Stomach (tissue), 8 donors: ENCODE measurements at regions not wholly inside any gene's neighbourhood (a gene's known extent, or its start where the extent isn't known, plus 50 kb on each side); places are given as distances from the start of the nearest gene placed in this dataset.

Experiments used
- DNase-seq, 2 donors: peaks; one replicate each; pipeline versions ENCODE4 v3.0.0 to v3.0.0-alpha.2; 2013 to 2019
- H3K27ac ChIP-seq, 5 donors: fragments of 200-600 bp in 4 of 5; sonication (generic) in 4 of 5; one replicate each; pipeline ENCODE4 v1.5.1; 2013 to 2019; ENCODE audit warnings: mild to moderate bottlenecking in 1 of 5, moderate library complexity in 1 of 5
- H3K27me3 ChIP-seq, 3 donors: fragments of 200-600 bp; sonication (generic); one replicate each; pipeline ENCODE4 v1.5.1; 2017 to 2019; ENCODE audit warnings: mixed run types in 1 of 3
- H3K36me3 ChIP-seq, 4 donors: fragments of 200-600 bp; sonication (generic); 1 replicate in 3 of 4; 2 replicates in 1 of 4; pipeline ENCODE4 v1.5.1; 2016 to 2019
- H3K4me1 ChIP-seq, 4 donors: fragments of 200-600 bp; sonication (generic); one replicate each; pipeline ENCODE4 v1.5.1; 2016 to 2019
- H3K4me3 ChIP-seq, 4 donors: fragments of 200-600 bp; sonication (generic) in 3 of 4; one replicate each; pipeline ENCODE4 v1.5.1; 2016 to 2019; ENCODE audit warnings: mild to moderate bottlenecking in 1 of 4
- H3K9me3 ChIP-seq, 4 donors: fragments of 200-600 bp; sonication (generic); one replicate each; pipeline ENCODE4 v1.5.1; 2016 to 2019
- CTCF ChIP-seq, 7 experiments: fragments of 450-650 bp in 4 of 7; fragments of 200-600 bp in 3 of 7; sonication (generic) in 3 of 7; IDR thresholded peaks; one replicate each; pipeline ENCODE4 v1.5.1; 2016 to 2019; ENCODE audit warnings: antibody characterized with exemption in 7 of 7, control low read depth in 2 of 7, mild to moderate bottlenecking in 1 of 7
- EP300 ChIP-seq: sonication (generic); formaldehyde crosslinking; IDR thresholded peaks from one replicate; pipeline ENCODE4 v1.6.1; 2017; ENCODE audit warnings: antibody characterized with exemption
- POLR2A ChIP-seq, 4 donors: fragments of 450-650 bp; IDR thresholded peaks; one replicate each; pipeline ENCODE4 v1.6.1; 2016; ENCODE audit warnings: antibody characterized with exemption in 4 of 4, control low read depth in 2 of 4, mild to moderate bottlenecking in 1 of 4, moderate library complexity in 1 of 4
- POLR2AphosphoS5 ChIP-seq, 3 donors: sonication (generic); formaldehyde crosslinking; IDR thresholded peaks; one replicate each; pipeline ENCODE4 v1.6.1; 2016; ENCODE audit warnings: antibody characterized with exemption in 3 of 3
- WGBS, 5 donors: extraction: QIAGEN DNeasy Blood & Tissue Kit in 3 of 5; methylation state at CpG; one replicate each; pipeline versions ENCODE4 v1.1.5 to v1.1.7; 2013 to 2018; 5-methylcytosine and 5-hydroxymethylcytosine counted together
- intact Hi-C: fragments of 100-400 bp; cut with DNase I; formaldehyde crosslinking; loops from one replicate; pipeline ENCODE4 v1.15.1; 2023; ENCODE audit warnings: low total_unique reads
- donor health status: healthy with polysubstance abuse.
- donor health status: Bipolar disorder and iron deficiency.
- donor health status: healthy.

GRCh38 chr16:55955424-55955823 lies 80.3 kb upstream of the CES5A start:
- Histone ChIP-seq H3K36me3 (no peaks in the 10 kb centered on the region), H3K27me3 (no peaks in the 10 kb centered on the region), H3K4me3 (no peak overlapping the region), H3K9me3 (peaks cover 0 to 9% (median 0%) of the 10 kb centered on the region in 4 donors), H3K4me1 (no peaks in the 10 kb centered on the region), H3K27ac (no peak overlapping the region)
- TF ChIP-seq CTCF (IDR thresholded peaks at IDR 0.05) (no peak), POLR2AphosphoS5 (IDR thresholded peaks at IDR 0.05) (no peak), EP300 (no peak), POLR2A (IDR thresholded peaks at IDR 0.05) (no peak)
- intact Hi-C loops: no loop called here
- 80 to 89% (median 84%) methylated on average over 4 of the region's 4 CpGs for WGBS, 5 donors
- no peak for DNase-seq

- TF ChIP-seq EP300 (no peak), CTCF (IDR thresholded peaks at IDR 0.05) (no peak), POLR2AphosphoS5 (IDR thresholded peaks at IDR 0.05) (no peak), POLR2A (IDR thresholded peaks at IDR 0.05) (no peak)
- 55 to 67% (median 55%) methylated on average over 2 of the region's 2 CpGs for WGBS, 5 donors
- Histone ChIP-seq H3K9me3 (peaks cover 0 to 4% (median 0%) of the 10 kb centered on the region in 4 donors), H3K4me3 (no peak overlapping the region), H3K27me3 (peaks cover 0 to 2% (median 0%) of the 10 kb centered on the region in 3 donors), H3K4me1 (no peaks in the 10 kb centered on the region), H3K27ac (no peak overlapping the region), H3K36me3 (no peaks in the 10 kb centered on the region)
- intact Hi-C loops: no loop called here
- no peak for DNase-seq
These were observed 79.7 kb upstream of the CES5A start for GRCh38 chr16:55954906-55955305.

GRCh38 chr16:55949518-55949917 lies 74.3 kb upstream of the CES5A start:
- DNase-seq: no peak
- H3K27me3 ChIP-seq: peaks cover 0 to 16% (median 0%) of the 10 kb centered on the region in 3 donors
- H3K27ac ChIP-seq: no peak overlapping the region
- TF ChIP-seq POLR2AphosphoS5 (IDR thresholded peaks at IDR 0.05) (no peak), POLR2A (IDR thresholded peaks at IDR 0.05) (no peak), EP300 (no peak), CTCF (IDR thresholded peaks at IDR 0.05) (no peak)
- WGBS, 5 donors: 20 to 67% (median 49%) methylated on average over 1 of the region's 1 CpG
- intact Hi-C loops: no loop called here
- H3K36me3 ChIP-seq: no peaks in the 10 kb centered on the region
- H3K4me3 ChIP-seq: no peak overlapping the region
- peaks cover 0 to 1% (median 0%) of the 10 kb centered on the region in 4 donors for H3K4me1 ChIP-seq
- H3K9me3 ChIP-seq: no peaks in the 10 kb centered on the region

- TF ChIP-seq CTCF (IDR thresholded peaks at IDR 0.05) (no peak), POLR2AphosphoS5 (IDR thresholded peaks at IDR 0.05) (no peak), EP300 (no peak), POLR2A (IDR thresholded peaks at IDR 0.05) (no peak)
- intact Hi-C loops: no loop called here
- 8 to 23% (median 18%) methylated on average over 6 of the region's 6 CpGs for WGBS, 5 donors
- Histone ChIP-seq H3K36me3 (no peaks in the 10 kb centered on the region), H3K9me3 (no peaks in the 10 kb centered on the region), H3K4me3 (no peak overlapping the region), H3K27me3 (peaks cover 0 to 16% (median 0%) of the 10 kb centered on the region in 3 donors), H3K4me1 (peaks cover 0 to 4% (median 0%) of the 10 kb centered on the region in 4 donors), H3K27ac (no peak overlapping the region)
- peak in 1 of 2 donors; percentile 22 for DNase-seq
These were observed 73.1 kb upstream of the CES5A start for GRCh38 chr16:55948230-55948629.
